Naive thymus-derived CD4-positive, alpha-beta T cell (primary cell): ENCODE measurements at regions not wholly inside any gene's neighbourhood (a gene's known extent, or its start where the extent isn't known, plus 50 kb on each side); places are given as distances from the start of the nearest gene placed in this dataset.

Experiments used
- ATAC-seq: fragments of 150-1000 bp; cut with Tn5 transposase; 2 replicates; pipeline ENCODE4 v1.10.0; 2021; ENCODE audit warnings: mild to moderate bottlenecking, moderate library complexity
- CTCF ChIA-PET: fragments of 350-600 bp; sonication (Branson Sonifier 250); formaldehyde crosslinking; loops from one replicate; lab custom pipeline; 2021; ENCODE audit warnings: antibody characterized with exemption; lab: Charles Lee
- POLR2A ChIA-PET: fragments of 350-600 bp; sonication (Branson Sonifier 250); formaldehyde crosslinking; loops from one replicate; lab custom pipeline; 2021; ENCODE audit warnings: antibody characterized with exemption, inconsistent platforms; lab: Charles Lee
- DNase-seq, 9 donors: peaks; one replicate each; pipeline versions ENCODE4 v3.0.0 to v3.0.0-alpha.2; 2020 to 2022; ENCODE audit warnings: mixed read lengths in 1 of 9
- H3K27ac ChIP-seq: one replicate; pipeline ENCODE4 v1.7.0; 2013; ENCODE audit warnings: mild to moderate bottlenecking, low read depth, low read length, moderate library complexity
- H3K27me3 ChIP-seq, 2 donors: one replicate each; pipeline ENCODE4 v1.7.0; 2013; ENCODE audit warnings: low read length in 2 of 2, mild to moderate bottlenecking in 2 of 2, moderate library complexity in 2 of 2; ENCODE audit not compliant: control insufficient read depth in 2 of 2, insufficient read depth in 2 of 2
- H3K36me3 ChIP-seq, 3 experiments: 1 replicate in 2 of 3; 2 replicates in 1 of 3; pipeline ENCODE4 v1.7.0; 2013; ENCODE audit warnings: low read length in 3 of 3, mild to moderate bottlenecking in 3 of 3, moderate library complexity in 1 of 3; ENCODE audit not compliant: insufficient read depth in 3 of 3, control insufficient read depth in 2 of 3
- H3K4me1 ChIP-seq, 2 donors: one replicate each; pipeline ENCODE4 v1.7.0; 2013; ENCODE audit warnings: low read length in 2 of 2, mild to moderate bottlenecking in 2 of 2, moderate library complexity in 1 of 2; ENCODE audit not compliant: control insufficient read depth in 2 of 2, insufficient read depth in 2 of 2
- H3K4me3 ChIP-seq: 2 replicates; pipeline ENCODE4 v1.7.0; 2013; ENCODE audit warnings: mild to moderate bottlenecking, low read length
- H3K9me3 ChIP-seq, 3 experiments: 1 replicate in 2 of 3; 2 replicates in 1 of 3; pipeline ENCODE4 v1.7.0; 2013; ENCODE audit warnings: low read length in 3 of 3; ENCODE audit not compliant: control insufficient read depth in 2 of 3
- H3K27ac Mint-ChIP-seq, 9 donors: one replicate each; pipeline ENCODE4 v1.8.0; 2020 to 2022; ENCODE audit warnings: mixed read lengths in 9 of 9, mild to moderate bottlenecking in 8 of 9, moderate library complexity in 5 of 9, inconsistent platforms in 2 of 9
- H3K27me3 Mint-ChIP-seq, 5 donors: one replicate each; pipeline ENCODE4 v1.8.0; 2021 to 2022; ENCODE audit warnings: mixed read lengths in 5 of 5, mild to moderate bottlenecking in 1 of 5
- H3K36me3 Mint-ChIP-seq, 5 donors: one replicate each; pipeline ENCODE4 v1.8.0; 2020 to 2022; ENCODE audit warnings: mixed read lengths in 5 of 5, mild to moderate bottlenecking in 3 of 5, inconsistent platforms in 1 of 5
- H3K4me1 Mint-ChIP-seq, 7 donors: one replicate each; pipeline ENCODE4 v1.8.0; 2020 to 2022; ENCODE audit warnings: mixed read lengths in 7 of 7, mild to moderate bottlenecking in 3 of 7, inconsistent platforms in 1 of 7
- H3K4me3 Mint-ChIP-seq, 10 donors: one replicate each; pipeline ENCODE4 v1.8.0; 2020 to 2022; ENCODE audit warnings: mild to moderate bottlenecking in 10 of 10, mixed read lengths in 10 of 10, moderate library complexity in 6 of 10, inconsistent platforms in 2 of 10
- H3K9me3 Mint-ChIP-seq, 11 donors: one replicate each; pipeline ENCODE4 v1.8.0; 2020 to 2022; ENCODE audit warnings: mixed read lengths in 11 of 11, mild to moderate bottlenecking in 4 of 11, inconsistent platforms in 1 of 11, moderate library complexity in 1 of 11
- intact Hi-C, 2 donors: fragments of 100-400 bp; cut with micrococcal nuclease; formaldehyde crosslinking; loops; one replicate each; pipeline ENCODE4 v1.15.1; 2023

DNA sequence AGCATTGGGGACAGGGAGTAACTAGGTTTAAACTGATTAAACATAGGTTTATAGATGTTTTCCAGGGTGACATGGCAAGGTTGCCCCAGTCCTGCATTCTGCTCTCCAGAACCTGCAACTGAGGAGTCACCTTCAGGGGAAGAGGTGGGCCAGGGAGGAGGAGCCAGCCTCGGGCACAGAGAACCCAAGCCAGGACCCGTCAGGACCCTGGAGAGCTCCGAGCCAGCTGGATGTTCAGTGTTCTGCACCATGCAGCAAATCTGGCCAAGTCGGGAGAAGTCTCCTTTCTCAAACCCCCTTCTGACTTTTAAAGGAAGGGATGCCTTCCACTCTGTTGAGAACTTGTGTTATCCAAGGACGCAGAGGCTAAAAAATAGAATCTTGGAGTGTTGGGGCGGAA lies 62.1 kb upstream of the SLC6A11 start:
- Histone ChIP-seq H3K9me3 (no peaks in the 10 kb centered on the region), H3K4me3 (no peak overlapping the region), H3K36me3 (no peaks in the 10 kb centered on the region), H3K4me1 (no peaks in the 10 kb centered on the region), H3K27ac (no peak overlapping the region), H3K27me3 (no peaks in the 10 kb centered on the region)
- DNase-seq (peak in 4 of 9 donors; percentile 23 to 58 (median 26)), ATAC-seq (no peak)
- CTCF ChIA-PET = interaction anchor here (0.6 to 1.4 kb wide), 2 partner anchors 14 to 194 kb away, joined by 3 read pairs; no protein-coding TSS in a partner anchor
- H3K4me3 Mint-ChIP-seq = no peak overlapping the region
- intact Hi-C loops = no loop called here
- no peaks in the 10 kb centered on the region for H3K4me1 Mint-ChIP-seq
- H3K27me3 Mint-ChIP-seq = peaks cover 13 to 42% (median 37%) of the 10 kb centered on the region in 5 donors
- peaks cover 0 to 5% (median 0%) of the 10 kb centered on the region in 5 donors for H3K36me3 Mint-ChIP-seq
- POLR2A ChIA-PET = no interaction called here
- no peak overlapping the region for H3K27ac Mint-ChIP-seq
- peaks cover 0 to 4% (median 0%) of the 10 kb centered on the region in 11 donors for H3K9me3 Mint-ChIP-seq

DNA sequence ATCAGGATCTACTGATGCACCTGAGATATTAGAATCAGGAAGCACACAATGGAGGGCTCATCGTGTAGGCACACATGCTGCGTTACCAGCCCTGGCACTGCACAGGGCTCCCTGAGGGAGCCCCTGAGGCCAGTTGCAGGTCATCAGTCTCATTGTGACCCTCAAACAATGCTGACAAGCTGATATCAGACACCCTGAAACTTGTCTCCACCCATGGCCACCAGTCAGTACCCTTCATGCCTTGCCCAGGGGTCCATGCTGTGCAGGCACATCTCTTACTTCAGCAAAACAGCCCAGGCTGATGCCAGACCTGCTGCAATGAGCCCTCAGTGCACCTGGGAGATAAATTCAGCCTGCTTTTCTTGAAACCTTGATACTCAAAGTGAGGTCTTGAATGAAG lies 59.5 kb upstream of the SLC6A11 start:
- no peak overlapping the region for H3K27ac ChIP-seq
- no peaks in the 10 kb centered on the region for H3K27me3 ChIP-seq
- peaks cover 0 to 4% (median 0%) of the 10 kb centered on the region in 11 donors for H3K9me3 Mint-ChIP-seq
- H3K27ac Mint-ChIP-seq = no peak overlapping the region
- peaks cover 0 to 5% (median 0%) of the 10 kb centered on the region in 5 donors for H3K36me3 Mint-ChIP-seq
- no peak overlapping the region for H3K4me3 ChIP-seq
- CTCF ChIA-PET = interaction anchor here (1.2 to 2.2 kb wide), 3 partner anchors 12 to 18 kb away, joined by 4 to 5 read pairs (median 4); no protein-coding TSS in a partner anchor
- POLR2A ChIA-PET = no interaction called here
- no peak overlapping the region for H3K4me3 Mint-ChIP-seq
- no peaks in the 10 kb centered on the region for H3K9me3 ChIP-seq
- no peaks in the 10 kb centered on the region for H3K4me1 Mint-ChIP-seq
- intact Hi-C loops = loop anchor here in 1 of 2 donors (5.0 kb wide), 1 partner anchor 896 kb away; no protein-coding TSS in a partner anchor
- H3K27me3 Mint-ChIP-seq = peaks cover 21 to 58% (median 48%) of the 10 kb centered on the region in 5 donors
- no peaks in the 10 kb centered on the region for H3K36me3 ChIP-seq
- ATAC-seq = no peak
- H3K4me1 ChIP-seq = no peaks in the 10 kb centered on the region
- no peak for DNase-seq

GRCh38 chr3:10757021-10757820 lies 58.8 kb upstream of the SLC6A11 start:
- H3K4me3 Mint-ChIP-seq = no peak overlapping the region

GRCh38 chr3:10757821-10758130 lies 58.3 kb upstream of the SLC6A11 start:
- ATAC-seq = no peak
- intact Hi-C loops = loop anchor here in 1 of 2 donors (5.0 kb wide), 1 partner anchor 895 kb away; no protein-coding TSS in a partner anchor
- no peak overlapping the region for H3K27ac ChIP-seq
- Mint-ChIP-seq H3K4me3 (no peak overlapping the region), H3K27me3 (peaks cover 23 to 57% (median 44%) of the 10 kb centered on the region in 5 donors), H3K27ac (no peak overlapping the region), H3K4me1 (no peaks in the 10 kb centered on the region), H3K36me3 (peaks cover 0 to 5% (median 0%) of the 10 kb centered on the region in 5 donors), H3K9me3 (peaks cover 0 to 4% (median 0%) of the 10 kb centered on the region in 11 donors)
- no peaks in the 10 kb centered on the region for H3K4me1 ChIP-seq
- H3K27me3 ChIP-seq = no peaks in the 10 kb centered on the region
- ChIA-PET POLR2A (no interaction called here), CTCF (interaction anchor here (0.6 kb wide), 1 partner anchor 1058 kb away, joined by 3 read pairs; no protein-coding TSS in a partner anchor)
- no peaks in the 10 kb centered on the region for H3K9me3 ChIP-seq
- no peak for DNase-seq
- no peaks in the 10 kb centered on the region for H3K36me3 ChIP-seq
- H3K4me3 ChIP-seq = no peak overlapping the region

More at GRCh38 chr3:10757021-10757820, 58.8 kb upstream of the SLC6A11 start:
- POLR2A ChIA-PET = no interaction called here
- H3K27ac Mint-ChIP-seq = no peak overlapping the region
- intact Hi-C loops = loop anchor here in 1 of 2 donors (5.0 kb wide), 1 partner anchor 895 kb away; no protein-coding TSS in a partner anchor
- CTCF ChIA-PET = interaction anchor here (2.2 kb wide), 1 partner anchor 12 kb away, joined by 5 read pairs; no protein-coding TSS in a partner anchor
- Histone ChIP-seq H3K4me3 (no peak overlapping the region), H3K27ac (no peak overlapping the region), H3K4me1 (no peaks in the 10 kb centered on the region), H3K27me3 (no peaks in the 10 kb centered on the region), H3K36me3 (no peaks in the 10 kb centered on the region), H3K9me3 (no peaks in the 10 kb centered on the region)
- H3K36me3 Mint-ChIP-seq = peaks cover 0 to 5% (median 0%) of the 10 kb centered on the region in 5 donors
- no peaks in the 10 kb centered on the region for H3K4me1 Mint-ChIP-seq
- ATAC-seq (no peak), DNase-seq (no peak)
- H3K9me3 Mint-ChIP-seq = peaks cover 0 to 4% (median 0%) of the 10 kb centered on the region in 11 donors
- H3K27me3 Mint-ChIP-seq = peaks cover 23 to 61% (median 48%) of the 10 kb centered on the region in 5 donors

- Mint-ChIP-seq H3K4me1 (no peaks in the 10 kb centered on the region), H3K9me3 (peaks cover 0 to 2% (median 0%) of the 10 kb centered on the region in 11 donors), H3K27me3 (peaks cover 23 to 54% (median 39%) of the 10 kb centered on the region in 5 donors), H3K36me3 (peaks cover 0 to 4% (median 0%) of the 10 kb centered on the region in 5 donors), H3K27ac (no peak overlapping the region), H3K4me3 (no peak overlapping the region)
- CTCF ChIA-PET = interaction anchor here (0.6 to 1.6 kb wide), 4 partner anchors 20 to 1059 kb away, joined by 3 to 5 read pairs (median 4); no protein-coding TSS in a partner anchor
- peak; percentile 70 for ATAC-seq
- POLR2A ChIA-PET = no interaction called here
- intact Hi-C loops = loop anchor here in 1 of 2 donors (5.0 kb wide), 1 partner anchor 894 kb away; no protein-coding TSS in a partner anchor
- Histone ChIP-seq H3K27me3 (no peaks in the 10 kb centered on the region), H3K27ac (no peak overlapping the region), H3K36me3 (no peaks in the 10 kb centered on the region), H3K4me1 (no peaks in the 10 kb centered on the region), H3K4me3 (no peak overlapping the region), H3K9me3 (no peaks in the 10 kb centered on the region)
- peak in 8 of 9 donors; percentile 8 to 38 (median 21) for DNase-seq
Observed at GRCh38 chr3:10758304-10759037, 57.6 kb upstream of the SLC6A11 start.

GRCh38 chr3:10759495-10759894 lies 56.5 kb upstream of the SLC6A11 start:
- no peak for DNase-seq
- H3K4me3 ChIP-seq = no peak overlapping the region
- H3K9me3 ChIP-seq = no peaks in the 10 kb centered on the region
- Mint-ChIP-seq H3K4me1 (no peaks in the 10 kb centered on the region), H3K36me3 (no peaks in the 10 kb centered on the region), H3K27me3 (peaks cover 15 to 54% (median 35%) of the 10 kb centered on the region in 5 donors), H3K27ac (no peak overlapping the region), H3K4me3 (no peak overlapping the region), H3K9me3 (no peaks in the 10 kb centered on the region)
- H3K27me3 ChIP-seq = no peaks in the 10 kb centered on the region
- ChIA-PET POLR2A (no interaction called here), CTCF (interaction anchor here (1.6 kb wide), 1 partner anchor 21 kb away, joined by 4 read pairs; no protein-coding TSS in a partner anchor)
- H3K36me3 ChIP-seq = no peaks in the 10 kb centered on the region
- H3K4me1 ChIP-seq = no peaks in the 10 kb centered on the region
- intact Hi-C loops = loop anchor here in 1 of 2 donors (5.0 kb wide), 1 partner anchor 893 kb away; no protein-coding TSS in a partner anchor
- no peak for ATAC-seq
- no peak overlapping the region for H3K27ac ChIP-seq
